Adrenal gland (tissue), 9 donors: ENCODE measurements at regions not wholly inside any gene's neighbourhood (a gene's known extent, or its start where the extent isn't known, plus 50 kb on each side); places are given as distances from the start of the nearest gene placed in this dataset.

ENCODE experiments used
- DNase-seq, 7 donors: peaks; one replicate each; pipeline ENCODE4 v3.0.0-alpha.2; 2019 to 2020
- H3K27ac ChIP-seq, 5 donors: fragments of 200-600 bp; sonication (generic) in 4 of 5; 1 replicate in 3 of 5; 2 replicates in 2 of 5; pipeline versions ENCODE4 v1.5.1 to v1.8.0; 2016 to 2020; ENCODE audit warnings: mild to moderate bottlenecking in 1 of 5
- H3K27me3 ChIP-seq: fragments of 200-600 bp; 2 replicates; pipeline ENCODE4 v1.8.0; 2021
- H3K36me3 ChIP-seq, 2 donors: fragments of 200-600 bp; replicated peaks in 1 of 2; 1 replicate in 1 of 2; 2 replicates in 1 of 2; pipeline versions ENCODE4 v1.5.1 to v1.8.0; 2018 to 2022
- H3K4me1 ChIP-seq, 2 donors: fragments of 200-600 bp; replicated peaks in 1 of 2; 1 replicate in 1 of 2; 2 replicates in 1 of 2; pipeline versions ENCODE4 v1.5.1 to v1.8.0; 2018 to 2021
- H3K4me3 ChIP-seq, 4 donors: fragments of 200-600 bp; sonication (generic) in 3 of 4; one replicate each; pipeline ENCODE4 v1.5.1; 2016 to 2018
- H3K9me3 ChIP-seq, 3 donors: fragments of 200-600 bp; sonication (generic) in 1 of 3; replicated peaks in 1 of 3; 1 replicate in 2 of 3; 2 replicates in 1 of 3; pipeline versions ENCODE4 v1.5.1 to v1.8.0; 2016 to 2021
- CTCF ChIP-seq, 6 experiments: fragments of 450-650 bp in 4 of 6; fragments of 200-600 bp in 2 of 6; sonication (generic) in 1 of 6; IDR thresholded peaks; 1 replicate in 5 of 6; 2 replicates in 1 of 6; pipeline versions ENCODE4 v1.5.1 to v1.8.0; 2016 to 2021; ENCODE audit warnings: antibody characterized with exemption in 6 of 6, mild to moderate bottlenecking in 2 of 6, moderate library complexity in 1 of 6
- POLR2A ChIP-seq, 2 donors: fragments of 450-650 bp; IDR thresholded peaks; one replicate each; pipeline ENCODE4 v1.6.1; 2017; ENCODE audit warnings: antibody characterized with exemption in 2 of 2, mild to moderate bottlenecking in 2 of 2, moderate library complexity in 1 of 2
- WGBS, 4 donors: extraction: QIAGEN DNeasy Blood & Tissue Kit in 2 of 4; methylation state at CpG; one replicate each; pipeline versions ENCODE4 v1.1.5 to v1.1.7; 2013 to 2017; 5-methylcytosine and 5-hydroxymethylcytosine counted together
- intact Hi-C, 2 donors: fragments of 100-400 bp; cut with DNase I; formaldehyde crosslinking; loops; one replicate each; pipeline versions ENCODE4 v1.14.1 to v1.15.0; 2022 to 2023
- donor health status: healthy with polysubstance abuse.
- donor health status: Bipolar disorder and iron deficiency.
- donor health status: DM: yes; HTN: yes; CAD: no.
- donor health status: DM: no; HTN: no; CAD: no.
- donor health status: DM: no; HTN: no; CAD: no.

DNA sequence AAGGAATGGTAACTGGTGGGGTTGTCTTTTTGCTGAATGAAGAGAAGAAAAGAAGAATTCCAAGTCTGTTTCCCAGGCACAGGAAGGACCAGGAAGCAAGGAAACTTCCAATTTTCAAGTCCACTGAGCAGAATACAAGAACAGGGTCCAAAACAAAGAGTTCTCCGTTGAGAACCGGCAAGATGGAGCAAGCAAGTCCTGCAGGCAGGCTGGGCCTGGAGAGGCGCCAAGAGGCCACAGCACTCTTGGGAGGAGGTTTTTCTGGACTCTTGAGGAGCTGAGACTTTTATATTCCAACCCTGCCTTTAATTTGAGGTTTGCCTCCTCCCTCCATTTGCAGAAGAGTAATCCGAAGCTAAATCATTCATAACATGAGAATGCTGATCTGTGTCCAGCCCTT lies 224.5 kb downstream of the IKZF2 start:
- Histone ChIP-seq H3K36me3 (no peaks in the 10 kb centered on the region), H3K4me3 (no peak overlapping the region), H3K9me3 (no peaks in the 10 kb centered on the region), H3K27me3 (no peaks in the 10 kb centered on the region), H3K4me1 (no peaks in the 10 kb centered on the region), H3K27ac (no peak overlapping the region)
- no peak for DNase-seq
- TF ChIP-seq CTCF (IDR thresholded peaks at IDR 0.05) (no peak), POLR2A (IDR thresholded peaks at IDR 0.05) (no peak)
- 72 to 86% (median 76%) methylated on average over 3 to 4 of the region's 4 CpGs for WGBS, 4 donors
- intact Hi-C loops = no loop called here

DNA sequence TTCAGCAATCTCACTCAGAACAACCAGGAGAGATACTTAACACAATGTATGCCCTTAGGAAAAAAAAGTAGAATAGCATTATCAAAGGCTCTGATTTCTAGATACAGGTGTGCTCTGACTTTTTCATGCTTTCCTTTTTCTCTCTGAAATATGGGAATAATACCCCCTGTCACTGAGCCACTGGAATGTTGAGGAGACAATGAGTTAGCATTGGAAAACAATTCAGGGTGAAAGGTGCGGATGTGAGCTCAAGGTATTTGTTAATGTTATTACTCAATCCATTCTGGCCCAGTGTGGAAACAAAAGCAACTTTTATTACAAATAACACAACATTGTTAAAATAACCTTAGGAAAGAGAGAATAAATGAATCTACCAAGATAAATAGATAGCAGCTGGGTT lies 228.0 kb downstream of the IKZF2 start:
- WGBS, 4 donors = 86 to 96% (median 95%) methylated on average over 1 of the region's 1 CpG

GRCh38 chr2:212922701-212923100 lies 228.7 kb downstream of the IKZF2 start:
- no peak for DNase-seq
- Histone ChIP-seq H3K36me3 (no peaks in the 10 kb centered on the region), H3K4me1 (no peaks in the 10 kb centered on the region), H3K27me3 (no peaks in the 10 kb centered on the region), H3K27ac (no peak overlapping the region), H3K9me3 (no peaks in the 10 kb centered on the region), H3K4me3 (no peak overlapping the region)
- TF ChIP-seq CTCF (IDR thresholded peaks at IDR 0.05) = no peak
- TF ChIP-seq POLR2A (IDR thresholded peaks at IDR 0.05) = no peak
- intact Hi-C loops = no loop called here
- 82 to 89% (median 85%) methylated on average over 2 of the region's 2 CpGs for WGBS, 4 donors

More for the DNA sequence above, 228.0 kb downstream of the IKZF2 start:
- no peak for TF ChIP-seq POLR2A (IDR thresholded peaks at IDR 0.05)
- no peak for TF ChIP-seq CTCF (IDR thresholded peaks at IDR 0.05)
- DNase-seq = no peak
- H3K27me3 ChIP-seq = no peaks in the 10 kb centered on the region
- H3K4me3 ChIP-seq = no peak overlapping the region
- H3K27ac ChIP-seq = no peak overlapping the region
- intact Hi-C loops = no loop called here
- H3K9me3 ChIP-seq = no peaks in the 10 kb centered on the region
- no peaks in the 10 kb centered on the region for H3K36me3 ChIP-seq
- H3K4me1 ChIP-seq = no peaks in the 10 kb centered on the region

DNA sequence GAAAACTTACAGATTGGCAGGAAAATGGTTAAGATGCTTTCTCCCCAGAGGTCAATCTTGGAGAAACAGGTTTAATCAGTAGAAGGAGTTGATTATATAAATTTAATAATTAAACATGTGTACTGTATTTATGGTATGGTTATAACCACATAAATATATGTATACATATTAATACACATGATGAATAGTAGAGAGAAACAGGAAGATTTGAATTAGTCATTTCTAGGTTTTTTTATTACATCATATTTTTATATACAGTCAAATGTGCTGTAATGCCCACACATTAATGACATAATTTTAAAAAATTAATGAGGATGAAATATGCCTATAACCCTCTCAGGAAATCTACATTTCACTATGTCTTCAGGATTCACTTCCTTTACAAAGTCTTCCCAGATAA lies 229.7 kb downstream of the IKZF2 start:
- Histone ChIP-seq H3K36me3 (no peaks in the 10 kb centered on the region), H3K27me3 (no peaks in the 10 kb centered on the region), H3K4me3 (no peak overlapping the region), H3K27ac (no peak overlapping the region), H3K4me1 (no peaks in the 10 kb centered on the region), H3K9me3 (no peaks in the 10 kb centered on the region)
- no peak for DNase-seq
- intact Hi-C loops = no loop called here
- TF ChIP-seq CTCF (IDR thresholded peaks at IDR 0.05) (no peak), POLR2A (IDR thresholded peaks at IDR 0.05) (no peak)
